B cell (primary cell): ENCODE measurements at regions not wholly inside any gene's neighbourhood (a gene's known extent, or its start where the extent isn't known, plus 50 kb on each side); places are given as distances from the start of the nearest gene placed in this dataset.

Experiments used
- EZH2 ChIP-seq: IDR thresholded peaks from 2 replicates; pipeline ENCODE4 v1.6.1; 2012; ENCODE audit warnings: borderline replicate concordance, low read depth, mild to moderate bottlenecking, moderate library complexity, low read length; ENCODE audit not compliant: insufficient read depth, poor library complexity, severe bottlenecking
- TF ChIP-seq, protein P1 (sequence below): fragments of 200-600 bp; IDR thresholded peaks from one replicate; pipeline ENCODE4 v1.8.0; 2022; ENCODE audit warnings: antibody characterized with exemption, mild to moderate bottlenecking

DNA sequence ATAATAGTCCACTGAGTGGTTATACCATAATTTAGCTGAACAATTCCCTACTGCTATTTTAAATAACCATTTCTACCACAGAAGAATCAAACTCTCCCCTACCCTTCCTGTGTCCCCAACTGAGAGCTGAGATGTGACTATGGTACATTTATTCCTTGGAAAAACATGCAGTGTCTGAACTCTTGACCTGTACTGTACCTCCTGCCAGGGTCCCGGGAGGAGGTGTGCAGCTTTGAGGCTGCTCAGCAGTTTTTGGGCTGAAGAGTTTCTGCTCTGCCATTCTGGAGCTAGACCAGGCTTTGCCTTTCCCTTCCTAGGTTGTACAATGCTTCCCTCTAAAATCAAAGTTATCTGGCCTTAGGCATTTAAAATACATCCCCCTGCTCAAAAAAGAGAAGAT is 275.1 kb upstream of the SGK1 start:
- TF ChIP-seq EZH2 = no peak
- TF ChIP-seq, protein P1, sequence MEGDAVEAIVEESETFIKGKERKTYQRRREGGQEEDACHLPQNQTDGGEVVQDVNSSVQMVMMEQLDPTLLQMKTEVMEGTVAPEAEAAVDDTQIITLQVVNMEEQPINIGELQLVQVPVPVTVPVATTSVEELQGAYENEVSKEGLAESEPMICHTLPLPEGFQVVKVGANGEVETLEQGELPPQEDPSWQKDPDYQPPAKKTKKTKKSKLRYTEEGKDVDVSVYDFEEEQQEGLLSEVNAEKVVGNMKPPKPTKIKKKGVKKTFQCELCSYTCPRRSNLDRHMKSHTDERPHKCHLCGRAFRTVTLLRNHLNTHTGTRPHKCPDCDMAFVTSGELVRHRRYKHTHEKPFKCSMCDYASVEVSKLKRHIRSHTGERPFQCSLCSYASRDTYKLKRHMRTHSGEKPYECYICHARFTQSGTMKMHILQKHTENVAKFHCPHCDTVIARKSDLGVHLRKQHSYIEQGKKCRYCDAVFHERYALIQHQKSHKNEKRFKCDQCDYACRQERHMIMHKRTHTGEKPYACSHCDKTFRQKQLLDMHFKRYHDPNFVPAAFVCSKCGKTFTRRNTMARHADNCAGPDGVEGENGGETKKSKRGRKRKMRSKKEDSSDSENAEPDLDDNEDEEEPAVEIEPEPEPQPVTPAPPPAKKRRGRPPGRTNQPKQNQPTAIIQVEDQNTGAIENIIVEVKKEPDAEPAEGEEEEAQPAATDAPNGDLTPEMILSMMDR = no peak
